ENCODE measurements at regions not wholly inside any gene's neighbourhood (a gene's known extent, or its start where the extent isn't known, plus 50 kb on each side); places are given as distances from the start of the nearest gene placed in this dataset.
"Not testable (repeated sequence)": the region's sequence is repeated elsewhere in the genome, so short reads cannot be mapped to it uniquely, and the experiment has no call there.

GRCh38 chr16:15218856-15219500 is 124.9 kb upstream of the RRN3 start:
- whole genome bisulfite sequencing, 2 donors = 80 to 86% methylated on average over 7 to 8 of the region's 9 CpGs
- H3K9me3 ChIP-seq (ENCODE audit: control insufficient read depth, low read length); H3K36me3 ChIP-seq (ENCODE audit: control insufficient read depth in 1 of 2, insufficient read depth in 2 of 2, low read length in 1 of 2); H3K27ac ChIP-seq (ENCODE audit: low read depth in 1 of 2, low read length in 2 of 2); H3K27me3 ChIP-seq (ENCODE audit: control insufficient read depth in 1 of 2, insufficient read depth in 2 of 2, low read length in 1 of 2); H3K4me1 ChIP-seq (ENCODE audit: control insufficient read depth in 1 of 2, insufficient read depth in 2 of 2, low read length in 2 of 2); H3K4me3 ChIP-seq (ENCODE audit: low read length in 2 of 2); intact Hi-C loops (cut with DNase I); DNase-seq: not testable (repeated sequence)
- ATAC-seq (ENCODE audit: low FRiP score) = peak; percentile 70

- H3K36me3 ChIP-seq (ENCODE audit: control insufficient read depth in 1 of 2, insufficient read depth in 2 of 2, low read length in 1 of 2); intact Hi-C loops (cut with DNase I); H3K9me3 ChIP-seq (ENCODE audit: control insufficient read depth, low read length); DNase-seq; ATAC-seq (ENCODE audit: low FRiP score); H3K4me1 ChIP-seq (ENCODE audit: control insufficient read depth in 1 of 2, insufficient read depth in 2 of 2, low read length in 2 of 2); H3K27me3 ChIP-seq (ENCODE audit: control insufficient read depth in 1 of 2, insufficient read depth in 2 of 2, low read length in 1 of 2); H3K27ac ChIP-seq (ENCODE audit: low read depth in 1 of 2, low read length in 2 of 2); H3K4me3 ChIP-seq (ENCODE audit: low read length in 2 of 2): not testable (repeated sequence)
- 69 to 72% methylated on average over 5 to 6 of the region's 10 CpGs for whole genome bisulfite sequencing, 2 donors
Observed at GRCh38 chr16:15207202-15207981, 113.3 kb upstream of the RRN3 start.

GRCh38 chr16:15206439-15206838 is 112.4 kb upstream of the RRN3 start:
- DNase-seq; H3K27ac ChIP-seq (ENCODE audit: low read depth in 1 of 2, low read length in 2 of 2); H3K9me3 ChIP-seq (ENCODE audit: control insufficient read depth, low read length); H3K4me3 ChIP-seq (ENCODE audit: low read length in 2 of 2); H3K4me1 ChIP-seq (ENCODE audit: control insufficient read depth in 1 of 2, insufficient read depth in 2 of 2, low read length in 2 of 2); intact Hi-C loops (cut with DNase I); H3K27me3 ChIP-seq (ENCODE audit: control insufficient read depth in 1 of 2, insufficient read depth in 2 of 2, low read length in 1 of 2); H3K36me3 ChIP-seq (ENCODE audit: control insufficient read depth in 1 of 2, insufficient read depth in 2 of 2, low read length in 1 of 2); ATAC-seq (ENCODE audit: low FRiP score): not testable (repeated sequence)
- 28 to 31% methylated on average over 5 to 7 of the region's 9 CpGs for WGBS, 2 donors

- H3K36me3 ChIP-seq (ENCODE audit: control insufficient read depth in 1 of 2, insufficient read depth in 2 of 2, low read length in 1 of 2); intact Hi-C loops (cut with DNase I); H3K27ac ChIP-seq (ENCODE audit: low read depth in 1 of 2, low read length in 2 of 2); H3K27me3 ChIP-seq (ENCODE audit: control insufficient read depth in 1 of 2, insufficient read depth in 2 of 2, low read length in 1 of 2); DNase-seq; ATAC-seq (ENCODE audit: low FRiP score); H3K4me3 ChIP-seq (ENCODE audit: low read length in 2 of 2); H3K4me1 ChIP-seq (ENCODE audit: control insufficient read depth in 1 of 2, insufficient read depth in 2 of 2, low read length in 2 of 2); H3K9me3 ChIP-seq (ENCODE audit: control insufficient read depth, low read length): not testable (repeated sequence)
- WGBS, 2 donors = 69 to 83% methylated on average over 5 of the region's 5 CpGs
Observed at GRCh38 chr16:15205939-15206338, 111.9 kb upstream of the RRN3 start.

GRCh38 chr16:15204571-15204970 is 110.5 kb upstream of the RRN3 start:
- WGBS, 2 donors = 26 to 44% methylated on average over 4 of the region's 5 CpGs
- DNase-seq; ATAC-seq (ENCODE audit: low FRiP score); H3K36me3 ChIP-seq (ENCODE audit: control insufficient read depth in 1 of 2, insufficient read depth in 2 of 2, low read length in 1 of 2); H3K27ac ChIP-seq (ENCODE audit: low read depth in 1 of 2, low read length in 2 of 2); H3K4me1 ChIP-seq (ENCODE audit: control insufficient read depth in 1 of 2, insufficient read depth in 2 of 2, low read length in 2 of 2); H3K27me3 ChIP-seq (ENCODE audit: control insufficient read depth in 1 of 2, insufficient read depth in 2 of 2, low read length in 1 of 2); H3K9me3 ChIP-seq (ENCODE audit: control insufficient read depth, low read length); H3K4me3 ChIP-seq (ENCODE audit: low read length in 2 of 2); intact Hi-C loops (cut with DNase I): not testable (repeated sequence)

- H3K27ac ChIP-seq (ENCODE audit: low read depth in 1 of 2, low read length in 2 of 2); H3K27me3 ChIP-seq (ENCODE audit: control insufficient read depth in 1 of 2, insufficient read depth in 2 of 2, low read length in 1 of 2); H3K9me3 ChIP-seq (ENCODE audit: control insufficient read depth, low read length); H3K4me1 ChIP-seq (ENCODE audit: control insufficient read depth in 1 of 2, insufficient read depth in 2 of 2, low read length in 2 of 2); H3K36me3 ChIP-seq (ENCODE audit: control insufficient read depth in 1 of 2, insufficient read depth in 2 of 2, low read length in 1 of 2); intact Hi-C loops (cut with DNase I); H3K4me3 ChIP-seq (ENCODE audit: low read length in 2 of 2); DNase-seq: not testable (repeated sequence)
- WGBS, 2 donors = 92 to 93% methylated on average over 1 of the region's 2 CpGs
- ATAC-seq (ENCODE audit: low FRiP score) = peak; percentile 13
Observed at GRCh38 chr16:15192813-15193212, 98.7 kb upstream of the RRN3 start.

GRCh38 chr16:15192197-15192596 is 98.1 kb upstream of the RRN3 start:
- H3K4me1 ChIP-seq (ENCODE audit: control insufficient read depth in 1 of 2, insufficient read depth in 2 of 2, low read length in 2 of 2); H3K9me3 ChIP-seq (ENCODE audit: control insufficient read depth, low read length); H3K36me3 ChIP-seq (ENCODE audit: control insufficient read depth in 1 of 2, insufficient read depth in 2 of 2, low read length in 1 of 2); H3K27me3 ChIP-seq (ENCODE audit: control insufficient read depth in 1 of 2, insufficient read depth in 2 of 2, low read length in 1 of 2); DNase-seq; H3K27ac ChIP-seq (ENCODE audit: low read depth in 1 of 2, low read length in 2 of 2); intact Hi-C loops (cut with DNase I); H3K4me3 ChIP-seq (ENCODE audit: low read length in 2 of 2): not testable (repeated sequence)
- 0 to 8% methylated on average over 1 of the region's 2 CpGs for WGBS, 2 donors
- ATAC-seq (ENCODE audit: low FRiP score) = peak; percentile 9

- ATAC-seq (ENCODE audit: low FRiP score); intact Hi-C loops (cut with DNase I); H3K27me3 ChIP-seq (ENCODE audit: control insufficient read depth in 1 of 2, insufficient read depth in 2 of 2, low read length in 1 of 2); H3K36me3 ChIP-seq (ENCODE audit: control insufficient read depth in 1 of 2, insufficient read depth in 2 of 2, low read length in 1 of 2); H3K4me3 ChIP-seq (ENCODE audit: low read length in 2 of 2); H3K4me1 ChIP-seq (ENCODE audit: control insufficient read depth in 1 of 2, insufficient read depth in 2 of 2, low read length in 2 of 2); H3K27ac ChIP-seq (ENCODE audit: low read depth in 1 of 2, low read length in 2 of 2); H3K9me3 ChIP-seq (ENCODE audit: control insufficient read depth, low read length); DNase-seq: not testable (repeated sequence)
- WGBS, 2 donors = no CpG with 5 or more reads among the region's 2 CpGs
Observed at GRCh38 chr16:15189478-15189877, 95.4 kb upstream of the RRN3 start.

Measured in aorta (tissue), 5 donors.